Astrocyte (in vitro differentiated cells and primary cell): ENCODE measurements at regions not wholly inside any gene's neighbourhood (a gene's known extent, or its start where the extent isn't known, plus 50 kb on each side); places are given as distances from the start of the nearest gene placed in this dataset.
A peak's percentile ranks its signal among the peaks of the same experiment; 100 is the strongest.

Source experiments
- DNase-seq: peaks from one replicate; pipeline ENCODE4 v3.0.0-alpha.2; 2010; ENCODE audit warnings: low read depth
- FAIRE-seq: peaks from 2 replicates; lab custom pipeline; 2011; peaks lifted over from hg19 to GRCh38; lab: Jason Lieb, UNC
- H2AFZ ChIP-seq: 2 replicates; pipeline ENCODE4 v1.6.0; 2012; ENCODE audit warnings: low read depth, low read length, inconsistent platforms
- H3K27ac ChIP-seq: 2 replicates; pipeline ENCODE4 v1.5.1; 2011; ENCODE audit warnings: low read depth, low read length, inconsistent platforms
- H3K27me3 ChIP-seq: 2 replicates; pipeline ENCODE4 v1.6.0; 2011; ENCODE audit warnings: low read length, inconsistent platforms; ENCODE audit not compliant: insufficient read depth
- H3K36me3 ChIP-seq: 2 replicates; pipeline ENCODE4 v1.5.1; 2011; ENCODE audit warnings: low read length, inconsistent platforms; ENCODE audit not compliant: insufficient read depth
- H3K4me1 ChIP-seq: 2 replicates; pipeline ENCODE4 v1.5.1; 2011; ENCODE audit warnings: low read length, inconsistent platforms; ENCODE audit not compliant: insufficient read depth
- H3K4me2 ChIP-seq: 2 replicates; pipeline ENCODE4 v1.6.0; 2012; ENCODE audit warnings: low read length, inconsistent platforms
- H3K4me3 ChIP-seq: 2 replicates; pipeline ENCODE4 v1.5.1; 2011; ENCODE audit warnings: low read depth, mild to moderate bottlenecking, low read length, inconsistent platforms; ENCODE audit not compliant: insufficient read depth
- H3K79me2 ChIP-seq: 2 replicates; pipeline ENCODE4 v1.6.0; 2012; ENCODE audit warnings: mild to moderate bottlenecking, low read length, inconsistent platforms; ENCODE audit not compliant: insufficient read depth
- H3K9ac ChIP-seq: 2 replicates; pipeline ENCODE4 v1.6.0; 2012; ENCODE audit warnings: mild to moderate bottlenecking, low read length, inconsistent platforms
- H3K9me3 ChIP-seq: 2 replicates; pipeline ENCODE4 v1.5.1; 2012; ENCODE audit warnings: low read depth, mild to moderate bottlenecking, low read length, inconsistent platforms; ENCODE audit not compliant: insufficient read depth
- H4K20me1 ChIP-seq: 2 replicates; pipeline ENCODE4 v1.6.0; 2012; ENCODE audit warnings: low read length, inconsistent platforms; ENCODE audit not compliant: insufficient read depth
- H3K27ac Mint-ChIP-seq: one replicate; pipeline ENCODE4 v1.8.0; 2021; ENCODE audit warnings: mild to moderate bottlenecking, mixed read lengths; ENCODE audit not compliant: unreplicated experiment
- H3K27me3 Mint-ChIP-seq: one replicate; pipeline ENCODE4 v1.8.0; 2021; ENCODE audit warnings: low read depth, mixed read lengths; ENCODE audit not compliant: unreplicated experiment
- H3K36me3 Mint-ChIP-seq: one replicate; pipeline ENCODE4 v1.8.0; 2021; ENCODE audit warnings: low read depth, mixed read lengths; ENCODE audit not compliant: unreplicated experiment
- H3K4me1 Mint-ChIP-seq: one replicate; pipeline ENCODE4 v1.8.0; 2021; ENCODE audit warnings: low read depth, mixed read lengths; ENCODE audit not compliant: unreplicated experiment
- H3K4me3 Mint-ChIP-seq: one replicate; pipeline ENCODE4 v1.8.0; 2021; ENCODE audit warnings: mild to moderate bottlenecking, moderate library complexity, mixed read lengths; ENCODE audit not compliant: unreplicated experiment
- H3K9me3 Mint-ChIP-seq: one replicate; pipeline ENCODE4 v1.8.0; 2021; ENCODE audit warnings: mild to moderate bottlenecking, mixed read lengths; ENCODE audit not compliant: unreplicated experiment
- CTCF ChIP-seq: IDR thresholded peaks from 2 replicates; pipeline ENCODE4 v1.5.1; 2011; ENCODE audit warnings: low read depth, mild to moderate bottlenecking, inconsistent platforms, low read length, moderate library complexity; ENCODE audit not compliant: insufficient read depth
- EZH2 ChIP-seq: IDR thresholded peaks from 2 replicates; pipeline ENCODE4 v1.6.1; 2012; ENCODE audit warnings: mild to moderate bottlenecking, low read length, inconsistent platforms; ENCODE audit not compliant: insufficient read depth

DNA sequence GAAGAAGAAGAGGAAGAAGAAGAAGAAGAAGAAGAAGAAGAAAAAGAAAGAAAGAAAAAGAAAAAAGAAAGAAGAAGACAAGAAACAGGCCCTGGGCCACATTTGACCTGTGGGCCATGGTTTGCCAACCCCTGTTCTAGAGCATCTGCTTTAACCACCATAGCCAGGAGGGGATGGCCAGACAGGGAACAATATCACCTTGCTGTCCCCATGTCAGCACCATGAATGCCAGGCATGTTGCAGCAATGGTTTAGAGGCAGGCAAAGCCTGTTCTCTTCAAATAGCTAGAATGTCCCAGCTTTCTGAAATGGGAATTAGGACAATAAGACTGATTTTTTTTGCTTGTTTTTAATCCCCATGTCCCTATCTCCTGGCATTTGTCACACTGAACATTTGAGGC is 338.6 kb upstream of the PLET1 start:
- Histone ChIP-seq H3K9ac (no peak overlapping the region), H3K4me1 (no peaks in the 10 kb centered on the region), H3K4me3 (no peak overlapping the region), H3K36me3 (no peaks in the 10 kb centered on the region), H3K27me3 (no peaks in the 10 kb centered on the region), H3K27ac (no peak overlapping the region), H2AFZ (no peak overlapping the region), H3K9me3 (no peaks in the 10 kb centered on the region), H3K4me2 (no peak overlapping the region), H4K20me1 (no peaks in the 10 kb centered on the region), H3K79me2 (no peaks in the 10 kb centered on the region)
- no peak for DNase-seq
- H3K27ac Mint-ChIP-seq = no peak overlapping the region
- H3K27me3 Mint-ChIP-seq = no peaks in the 10 kb centered on the region
- FAIRE-seq = no peak
- H3K4me3 Mint-ChIP-seq = no peak overlapping the region
- TF ChIP-seq CTCF = no peak
- no peak for TF ChIP-seq EZH2
- H3K4me1 Mint-ChIP-seq = no peaks in the 10 kb centered on the region
- H3K9me3 Mint-ChIP-seq = peaks cover 2% of the 10 kb centered on the region
- no peaks in the 10 kb centered on the region for H3K36me3 Mint-ChIP-seq

GRCh38 chr11:112599856-112600533 is 339.3 kb upstream of the PLET1 start:
- Histone ChIP-seq H3K79me2 (no peaks in the 10 kb centered on the region), H3K4me2 (no peak overlapping the region), H3K4me3 (no peak overlapping the region), H4K20me1 (no peaks in the 10 kb centered on the region), H2AFZ (no peak overlapping the region), H3K9ac (no peak overlapping the region), H3K4me1 (peaks cover 5% of the 10 kb centered on the region), H3K9me3 (no peaks in the 10 kb centered on the region), H3K36me3 (no peaks in the 10 kb centered on the region), H3K27me3 (no peaks in the 10 kb centered on the region), H3K27ac (no peak overlapping the region)
- no peak for DNase-seq
- Mint-ChIP-seq H3K9me3 (peaks cover 2% of the 10 kb centered on the region), H3K4me1 (no peaks in the 10 kb centered on the region), H3K27me3 (no peaks in the 10 kb centered on the region), H3K27ac (no peak overlapping the region), H3K36me3 (no peaks in the 10 kb centered on the region), H3K4me3 (no peak overlapping the region)
- TF ChIP-seq CTCF (no peak), EZH2 (no peak)
- FAIRE-seq = no peak

GRCh38 chr11:112605093-112605666 is 344.5 kb upstream of the PLET1 start:
- H3K9ac ChIP-seq = no peak overlapping the region
- H3K27ac Mint-ChIP-seq = no peak overlapping the region
- H3K4me1 ChIP-seq = peaks cover 8% of the 10 kb centered on the region
- no peak overlapping the region for H3K4me3 ChIP-seq
- DNase-seq (peak; percentile 76), FAIRE-seq (no peak)
- no peak overlapping the region for H2AFZ ChIP-seq
- H3K79me2 ChIP-seq = no peaks in the 10 kb centered on the region
- H3K27ac ChIP-seq = peak overlapping the region; percentile 77
- peaks cover 6% of the 10 kb centered on the region for H3K9me3 Mint-ChIP-seq
- no peaks in the 10 kb centered on the region for H3K27me3 ChIP-seq
- H3K36me3 ChIP-seq = no peaks in the 10 kb centered on the region
- H4K20me1 ChIP-seq = no peaks in the 10 kb centered on the region
- H3K4me1 Mint-ChIP-seq = no peaks in the 10 kb centered on the region
- TF ChIP-seq EZH2 = no peak
- TF ChIP-seq CTCF = no peak
- peak overlapping the region; percentile 33 for H3K4me2 ChIP-seq
- H3K36me3 Mint-ChIP-seq = no peaks in the 10 kb centered on the region
- H3K27me3 Mint-ChIP-seq = peaks cover 17% of the 10 kb centered on the region
- no peaks in the 10 kb centered on the region for H3K9me3 ChIP-seq
- no peak overlapping the region for H3K4me3 Mint-ChIP-seq
